IMR-90 (cell line): ENCODE measurements at regions not wholly inside any gene's neighbourhood (a gene's known extent, or its start where the extent isn't known, plus 50 kb on each side); places are given as distances from the start of the nearest gene placed in this dataset.

Experiments used
- ATAC-seq: fragments of 200-7000 bp; cut with Tn5 transposase; 2 replicates; pipeline ENCODE4 v1.9.1; 2020; ENCODE audit warnings: low read depth, mild to moderate bottlenecking, moderate library complexity
- BruUV-seq: library from RNA; stranded (reverse); fragments of 400-500 nt; replicated peaks from 2 replicates; lab custom pipeline; 2021; lab: Mats Ljungman, UMichigan
- CTCF ChIA-PET: fragments of 300-600 bp; formaldehyde crosslinking; extraction: SDS; loops from one replicate; lab custom pipeline; 2021; ENCODE audit warnings: antibody characterized with exemption; lab: Yijun Ruan, JAX
- POLR2A ChIA-PET: fragments of 300-600 bp; sonication (Branson Sonifier 250); formaldehyde crosslinking; loops from one replicate; lab custom pipeline; 2022; ENCODE audit warnings: antibody characterized with exemption; ENCODE audit not compliant: unreplicated experiment; lab: Charles Lee
- DNase-seq: peaks from one replicate; pipeline ENCODE4 v3.0.0; 2013
- H2AFZ ChIP-seq: replicated peaks from 2 replicates; pipeline ENCODE3; 2013; ENCODE audit warnings: low read length, mild to moderate bottlenecking; ENCODE audit not compliant: poor library complexity
- H2AK5ac ChIP-seq: 2 replicates; pipeline ENCODE4 v1.6.1; 2013; ENCODE audit warnings: low read depth, low read length, inconsistent platforms
- H2AK9ac ChIP-seq: replicated peaks from 2 replicates; pipeline ENCODE3; 2013; ENCODE audit warnings: mild to moderate bottlenecking, low read depth, low read length, moderate library complexity; ENCODE audit not compliant: poor library complexity
- H2BK120ac ChIP-seq: 2 replicates; pipeline ENCODE4 v1.6.1; 2013; ENCODE audit warnings: low read depth, low read length, inconsistent platforms
- H2BK15ac ChIP-seq: 3 replicates; pipeline ENCODE4 v1.6.1; 2013; ENCODE audit warnings: low read depth, low read length, inconsistent platforms
- H2BK20ac ChIP-seq: 2 replicates; pipeline ENCODE4 v1.6.1; 2013; ENCODE audit warnings: low read depth, mild to moderate bottlenecking, inconsistent platforms, low read length, moderate library complexity
- H2BK5ac ChIP-seq: 2 replicates; pipeline ENCODE4 v1.6.1; 2013; ENCODE audit warnings: mild to moderate bottlenecking, low read depth, low read length, inconsistent platforms; ENCODE audit not compliant: poor library complexity, severe bottlenecking
- H3K14ac ChIP-seq: replicated peaks from 2 replicates; pipeline ENCODE4 v1.6.1; 2013; ENCODE audit warnings: low read depth, low read length, inconsistent platforms
- H3K18ac ChIP-seq: 2 replicates; pipeline ENCODE4 v1.6.1; 2013; ENCODE audit warnings: low read depth, low read length, control low read depth
- H3K23ac ChIP-seq: 2 replicates; pipeline ENCODE4 v1.6.1; 2013; ENCODE audit warnings: low read depth, low read length, inconsistent platforms
- H3K27ac ChIP-seq: 2 replicates; pipeline ENCODE4 v1.5.1; 2013; ENCODE audit warnings: mild to moderate bottlenecking, control low read depth, low read length; ENCODE audit not compliant: insufficient read depth
- H3K27me3 ChIP-seq: 2 replicates; pipeline ENCODE4 v1.6.1; 2013; ENCODE audit warnings: low read length; ENCODE audit not compliant: control insufficient read depth, insufficient read depth
- H3K36me3 ChIP-seq: 2 replicates; pipeline ENCODE4 v1.6.1; 2013; ENCODE audit warnings: low read length, mixed read lengths; ENCODE audit not compliant: control insufficient read depth, insufficient read depth
- H3K4ac ChIP-seq: 2 replicates; pipeline ENCODE4 v1.6.1; 2013; ENCODE audit warnings: low read depth, low read length, inconsistent platforms
- H3K4me1 ChIP-seq: 2 replicates; pipeline ENCODE4 v1.6.1; 2013; ENCODE audit warnings: low read length, mixed read lengths; ENCODE audit not compliant: control insufficient read depth, insufficient read depth
- H3K4me2 ChIP-seq: 2 replicates; pipeline ENCODE4 v1.6.1; 2013; ENCODE audit warnings: low read depth, mild to moderate bottlenecking, control low read depth, low read length, moderate library complexity
- H3K4me3 ChIP-seq: 2 replicates; pipeline ENCODE4 v1.5.1; 2013; ENCODE audit warnings: low read depth, mild to moderate bottlenecking, control low read depth, low read length, moderate library complexity; ENCODE audit not compliant: insufficient read depth
- H3K56ac ChIP-seq: 2 replicates; pipeline ENCODE4 v1.6.1; 2013; ENCODE audit warnings: low read length, inconsistent platforms; ENCODE audit not compliant: insufficient read depth; ENCODE audit errors: extremely low read depth
- H3K79me1 ChIP-seq, 2 experiments: 2 replicates each; pipeline ENCODE4 v1.6.1; 2013; ENCODE audit warnings: low read length in 2 of 2, inconsistent platforms in 1 of 2, low read depth in 1 of 2
- H3K9ac ChIP-seq: 2 replicates; pipeline ENCODE4 v1.6.1; 2013; ENCODE audit warnings: low read depth, low read length, control low read depth
- H3K9me1 ChIP-seq: 2 replicates; pipeline ENCODE4 v1.6.1; 2013; ENCODE audit warnings: low read length, inconsistent platforms; ENCODE audit not compliant: insufficient read depth
- H3K9me3 ChIP-seq: 2 replicates; pipeline ENCODE4 v1.6.1; 2013; ENCODE audit warnings: low read length; ENCODE audit not compliant: control insufficient read depth, insufficient read depth
- H4K20me1 ChIP-seq: 2 replicates; pipeline ENCODE4 v1.6.1; 2013; ENCODE audit warnings: low read length, inconsistent platforms; ENCODE audit not compliant: insufficient read depth
- H4K5ac ChIP-seq: 2 replicates; pipeline ENCODE4 v1.6.1; 2013; ENCODE audit warnings: mild to moderate bottlenecking, low read depth, low read length, control low read depth
- H4K8ac ChIP-seq, 2 experiments: 2 replicates each; pipeline ENCODE4 v1.6.1; 2013; ENCODE audit warnings: low read depth in 2 of 2, low read length in 2 of 2, control low read depth in 1 of 2, inconsistent platforms in 1 of 2
- H4K91ac ChIP-seq: 2 replicates; pipeline ENCODE4 v1.6.1; 2013; ENCODE audit warnings: low read depth, low read length, inconsistent platforms; ENCODE audit not compliant: insufficient read depth
- BHLHE40 ChIP-seq: fragments of 150-350 bp; IDR thresholded peaks from 2 replicates; pipeline ENCODE4 v1.6.1; 2016; ENCODE audit warnings: mild to moderate bottlenecking, low read depth, low read length
- CEBPB ChIP-seq: IDR thresholded peaks from 2 replicates; pipeline ENCODE4 v1.6.1; 2012; ENCODE audit warnings: low read depth, low read length, improper control_type of control experiment
- CHD1 ChIP-seq: IDR thresholded peaks from 2 replicates; pipeline ENCODE4 v1.6.1; 2012; ENCODE audit warnings: low read depth, low read length, improper control_type of control experiment
- CTCF ChIP-seq: conservative IDR thresholded peaks from 2 replicates; pipeline ENCODE4 v1.5.1; 2012; ENCODE audit warnings: mild to moderate bottlenecking, low read depth, low read length, improper control_type of control experiment
- ELK1 ChIP-seq: fragments of 150-350 bp; IDR thresholded peaks from 2 replicates; pipeline ENCODE4 v1.6.1; 2016; ENCODE audit warnings: low read depth, mild to moderate bottlenecking, low read length, moderate library complexity, borderline replicate concordance
- FOS ChIP-seq: fragments of 150-350 bp; IDR thresholded peaks from 2 replicates; pipeline ENCODE4 v1.6.1; 2016; ENCODE audit warnings: low read depth, low read length
- MAFK ChIP-seq: IDR thresholded peaks from 2 replicates; pipeline ENCODE4 v1.6.1; 2012; ENCODE audit warnings: low read depth, low read length, improper control_type of control experiment
- MAZ ChIP-seq: IDR thresholded peaks from 2 replicates; pipeline ENCODE4 v1.6.1; 2012; ENCODE audit warnings: low read depth, mild to moderate bottlenecking, low read length, improper control_type of control experiment, moderate library complexity, borderline replicate concordance
- MXI1 ChIP-seq: IDR thresholded peaks from 2 replicates; pipeline ENCODE4 v1.6.1; 2012; ENCODE audit warnings: low read depth, mild to moderate bottlenecking, low read length, moderate library complexity, borderline replicate concordance
- NFE2L2 ChIP-seq: fragments of 150-350 bp; IDR thresholded peaks from 2 replicates; pipeline ENCODE4 v1.6.1; 2016; ENCODE audit warnings: low read depth, mild to moderate bottlenecking, low read length
- POLR2A ChIP-seq: IDR thresholded peaks from 2 replicates; pipeline ENCODE4 v1.6.1; 2012; ENCODE audit warnings: mild to moderate bottlenecking, low read depth, low read length
- RAD21 ChIP-seq: IDR thresholded peaks from 2 replicates; pipeline ENCODE4 v1.6.1; 2012; ENCODE audit warnings: low read length, improper control_type of control experiment
- RCOR1 ChIP-seq: IDR thresholded peaks from 2 replicates; pipeline ENCODE4 v1.6.1; 2012; ENCODE audit warnings: mild to moderate bottlenecking, low read length, improper control_type of control experiment; ENCODE audit not compliant: insufficient replicate concordance
- RFX5 ChIP-seq: IDR thresholded peaks from 2 replicates; pipeline ENCODE4 v1.8.0; 2012; ENCODE audit warnings: low read depth, mild to moderate bottlenecking, low read length, moderate library complexity
- SMC3 ChIP-seq: fragments of 150-350 bp; IDR thresholded peaks from 2 replicates; pipeline ENCODE4 v1.6.1; 2016; ENCODE audit warnings: low read depth, mild to moderate bottlenecking, antibody characterized with exemption, low read length, moderate library complexity
- USF2 ChIP-seq: fragments of 150-350 bp; IDR thresholded peaks from 2 replicates; pipeline ENCODE4 v1.6.1; 2017; ENCODE audit warnings: mild to moderate bottlenecking, antibody characterized with exemption, low read length, low read depth
- WGBS, 2 experiments: methylation state at CpG; one replicate each; pipeline versions ENCODE4 v1.1.5 to v1.1.7; 2013; ENCODE audit warnings: missing lambda C conversion rate in 2 of 2; ENCODE audit not compliant: insufficient read length in 1 of 2; ENCODE audit errors: extremely low coverage in 2 of 2; 5-methylcytosine and 5-hydroxymethylcytosine counted together
- dilution Hi-C: fragments of 300-500 bp; cut with HindIII; formaldehyde crosslinking; loops from one replicate; pipeline ENCODE4 v1.14.3; 2018; ENCODE audit warnings: low sequenced_read_pairs; ENCODE audit not compliant: unreplicated experiment
- in situ Hi-C: fragments of 300-500 bp; cut with MboI; formaldehyde crosslinking; loops from 3 replicates; pipeline ENCODE4 v1.14.3; 2019; ENCODE audit warnings: low sequenced_read_pairs, inconsistent platforms, mixed read lengths
- intact Hi-C: fragments of 100-400 bp; cut with micrococcal nuclease; formaldehyde crosslinking; loops from 2 replicates; pipeline ENCODE4 v1.10.0; 2022

- Histone ChIP-seq H3K36me3 (no peaks in the 10 kb centered on the region), H3K9me1 (no peaks in the 10 kb centered on the region), H4K91ac (no peak overlapping the region), H3K9me3 (peaks cover 6% of the 10 kb centered on the region; the same call in 1 of the 2 replicates), H3K27me3 (no peaks in the 10 kb centered on the region), H3K56ac (no peak overlapping the region), H2AK5ac (no peak overlapping the region), H3K79me1 (no peaks in the 10 kb centered on the region), H3K4me1 (no peaks in the 10 kb centered on the region), H2AK9ac (no peak overlapping the region), H2BK5ac (no peak overlapping the region), H3K14ac (no peak overlapping the region), H3K4me3 (no peak overlapping the region), H3K9ac (no peak overlapping the region), H3K4me2 (no peak overlapping the region), H3K27ac (no peak overlapping the region), H4K20me1 (no peaks in the 10 kb centered on the region), H2BK15ac (no peak overlapping the region), H2BK20ac (no peak overlapping the region), H2AFZ (no peak overlapping the region), H4K8ac (no peak overlapping the region), H2BK120ac (no peak overlapping the region), H4K5ac (no peak overlapping the region), H3K4ac (no peak overlapping the region), H3K23ac (no peak overlapping the region), H3K18ac (no peak overlapping the region)
- ChIA-PET POLR2A (no interaction called here), CTCF (no interaction called here)
- no peak for ATAC-seq
- BruUV-seq = no TSS peak
- TF ChIP-seq USF2 (no peak), CEBPB (no peak), MXI1 (no peak), FOS (no peak), NFE2L2 (no peak), RCOR1 (no peak), CTCF (no peak), SMC3 (no peak), RAD21 (no peak), ELK1 (no peak), RFX5 (no peak), MAZ (no peak), POLR2A (no peak), CHD1 (no peak), MAFK (no peak), BHLHE40 (no peak)
- dilution Hi-C loops = no loop called here
- no peak for DNase-seq
- WGBS, 2 experiments = no CpG with 5 or more reads among the region's 1 CpG
- intact Hi-C loops = no loop called here
- in situ Hi-C loops = no loop called here
These were observed 665.2 kb upstream of the ZWINT start for GRCh38 chr10:57026307-57026706.
